K562 (cell line): ENCODE measurements at regions not wholly inside any gene's neighbourhood (a gene's known extent, or its start where the extent isn't known, plus 50 kb on each side); places are given as distances from the start of the nearest gene placed in this dataset.

Source experiments
- FOXJ2 ChIP-seq: fragments of 200-800 bp; sonication (Bioruptor generic); IDR thresholded peaks from 2 replicates; pipeline ENCODE4 v1.6.1; 2016; ENCODE audit warnings: missing genetic modification characterization, missing compliant biosample characterization
- KLF13 ChIP-seq: fragments of 450-650 bp; IDR thresholded peaks from 2 replicates; pipeline ENCODE4 v1.6.1; 2016; ENCODE audit warnings: missing genetic modification characterization, low read depth, mild to moderate bottlenecking, missing compliant biosample characterization, moderate library complexity, borderline replicate concordance
- POLR3A ChIP-seq: IDR thresholded peaks from 2 replicates; pipeline ENCODE4 v1.6.1; 2011; ENCODE audit warnings: borderline replicate concordance, mild to moderate bottlenecking, moderate library complexity; ENCODE audit not compliant: insufficient read length, insufficient read depth; ENCODE audit errors: extremely low read depth
- ZNF408 ChIP-seq: fragments of 250-450 bp; sonication (Bioruptor Pico); IDR thresholded peaks from 2 replicates; pipeline ENCODE4 v1.4.0; 2020; ENCODE audit warnings: low read depth, mild to moderate bottlenecking, moderate library complexity
- ZNF436 ChIP-seq: fragments of 250-450, 450-650 bp; sonication (Bioruptor Pico); formaldehyde crosslinking; IDR thresholded peaks from 2 replicates; pipeline ENCODE4 v1.7.0; 2020; ENCODE audit warnings: mild to moderate bottlenecking
- ZNF589 ChIP-seq: fragments of 200-800 bp; sonication (Bioruptor generic); IDR thresholded peaks from 2 replicates; pipeline ENCODE4 v1.6.1; 2016; ENCODE audit warnings: low read depth, missing genetic modification characterization, missing compliant biosample characterization
- TF ChIP-seq, protein P1 (sequence below): fragments of 250-450 bp; sonication (Bioruptor Pico); IDR thresholded peaks from 2 replicates; pipeline ENCODE4 v1.5.0; 2020; ENCODE audit warnings: mild to moderate bottlenecking, borderline replicate concordance
- TF ChIP-seq, protein P2 (sequence below): fragments of 450-650 bp; IDR thresholded peaks from 2 replicates; pipeline ENCODE4 v1.6.1; 2016; ENCODE audit warnings: low read depth, mild to moderate bottlenecking, moderate library complexity
- TF ChIP-seq, protein P3 (sequence below): fragments of 450-650 bp; IDR thresholded peaks from 2 replicates; pipeline ENCODE4 v1.6.1; 2016; ENCODE audit warnings: antibody characterized with exemption
- TF ChIP-seq, protein P4 (sequence below): fragments of 450-650 bp; formaldehyde crosslinking; IDR thresholded peaks from 2 replicates; pipeline ENCODE4 v1.4.0; 2022; ENCODE audit warnings: missing genetic modification characterization

DNA sequence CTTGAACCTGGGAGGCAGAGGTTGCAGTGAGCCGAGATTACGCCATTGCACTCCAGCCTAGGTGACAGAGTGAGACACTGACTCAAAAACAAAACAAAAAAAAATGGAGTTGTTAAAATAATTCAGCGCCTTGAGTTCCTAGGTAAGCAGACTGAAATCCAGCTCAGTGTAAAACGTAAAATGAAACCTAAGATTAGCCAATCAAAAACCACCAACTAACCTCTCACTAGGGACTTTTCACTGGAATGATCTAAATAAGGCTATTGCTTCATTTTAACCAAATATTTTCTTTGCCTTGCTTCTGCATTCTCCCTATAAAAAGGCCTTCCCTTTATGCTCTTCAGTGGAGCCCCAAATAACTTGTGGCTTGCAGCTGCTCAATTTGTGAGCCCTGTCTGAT lies 91.6 kb upstream of the HIF1A start (continued):
- TF ChIP-seq, protein P1, sequence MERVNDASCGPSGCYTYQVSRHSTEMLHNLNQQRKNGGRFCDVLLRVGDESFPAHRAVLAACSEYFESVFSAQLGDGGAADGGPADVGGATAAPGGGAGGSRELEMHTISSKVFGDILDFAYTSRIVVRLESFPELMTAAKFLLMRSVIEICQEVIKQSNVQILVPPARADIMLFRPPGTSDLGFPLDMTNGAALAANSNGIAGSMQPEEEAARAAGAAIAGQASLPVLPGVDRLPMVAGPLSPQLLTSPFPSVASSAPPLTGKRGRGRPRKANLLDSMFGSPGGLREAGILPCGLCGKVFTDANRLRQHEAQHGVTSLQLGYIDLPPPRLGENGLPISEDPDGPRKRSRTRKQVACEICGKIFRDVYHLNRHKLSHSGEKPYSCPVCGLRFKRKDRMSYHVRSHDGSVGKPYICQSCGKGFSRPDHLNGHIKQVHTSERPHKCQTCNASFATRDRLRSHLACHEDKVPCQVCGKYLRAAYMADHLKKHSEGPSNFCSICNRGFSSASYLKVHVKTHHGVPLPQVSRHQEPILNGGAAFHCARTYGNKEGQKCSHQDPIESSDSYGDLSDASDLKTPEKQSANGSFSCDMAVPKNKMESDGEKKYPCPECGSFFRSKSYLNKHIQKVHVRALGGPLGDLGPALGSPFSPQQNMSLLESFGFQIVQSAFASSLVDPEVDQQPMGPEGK (CRISPR knock-in tag) = no peak
- no peak for TF ChIP-seq ZNF408 (CRISPR knock-in tag)
- TF ChIP-seq KLF13 (tag) = no peak
- no peak for TF ChIP-seq POLR3A
- TF ChIP-seq, protein P2, sequence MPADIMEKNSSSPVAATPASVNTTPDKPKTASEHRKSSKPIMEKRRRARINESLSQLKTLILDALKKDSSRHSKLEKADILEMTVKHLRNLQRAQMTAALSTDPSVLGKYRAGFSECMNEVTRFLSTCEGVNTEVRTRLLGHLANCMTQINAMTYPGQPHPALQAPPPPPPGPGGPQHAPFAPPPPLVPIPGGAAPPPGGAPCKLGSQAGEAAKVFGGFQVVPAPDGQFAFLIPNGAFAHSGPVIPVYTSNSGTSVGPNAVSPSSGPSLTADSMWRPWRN = no peak
- no peak for TF ChIP-seq FOXJ2
- TF ChIP-seq ZNF436 = no peak
- TF ChIP-seq, protein P3, sequence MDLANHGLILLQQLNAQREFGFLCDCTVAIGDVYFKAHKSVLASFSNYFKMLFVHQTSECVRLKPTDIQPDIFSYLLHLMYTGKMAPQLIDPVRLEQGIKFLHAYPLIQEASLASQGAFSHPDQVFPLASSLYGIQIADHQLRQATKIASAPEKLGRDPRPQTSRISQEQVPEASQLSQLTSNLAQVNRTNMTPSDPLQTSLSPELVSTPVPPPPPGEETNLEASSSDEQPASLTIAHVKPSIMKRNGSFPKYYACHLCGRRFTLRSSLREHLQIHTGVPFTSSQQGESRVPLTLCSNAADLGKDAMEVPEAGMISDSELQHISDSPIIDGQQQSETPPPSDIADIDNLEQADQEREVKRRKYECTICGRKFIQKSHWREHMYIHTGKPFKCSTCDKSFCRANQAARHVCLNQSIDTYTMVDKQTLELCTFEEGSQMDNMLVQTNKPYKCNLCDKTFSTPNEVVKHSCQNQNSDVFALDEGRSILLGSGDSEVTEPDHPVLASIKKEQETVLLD = no peak
- TF ChIP-seq ZNF589 = no peak
- TF ChIP-seq, protein P4, sequence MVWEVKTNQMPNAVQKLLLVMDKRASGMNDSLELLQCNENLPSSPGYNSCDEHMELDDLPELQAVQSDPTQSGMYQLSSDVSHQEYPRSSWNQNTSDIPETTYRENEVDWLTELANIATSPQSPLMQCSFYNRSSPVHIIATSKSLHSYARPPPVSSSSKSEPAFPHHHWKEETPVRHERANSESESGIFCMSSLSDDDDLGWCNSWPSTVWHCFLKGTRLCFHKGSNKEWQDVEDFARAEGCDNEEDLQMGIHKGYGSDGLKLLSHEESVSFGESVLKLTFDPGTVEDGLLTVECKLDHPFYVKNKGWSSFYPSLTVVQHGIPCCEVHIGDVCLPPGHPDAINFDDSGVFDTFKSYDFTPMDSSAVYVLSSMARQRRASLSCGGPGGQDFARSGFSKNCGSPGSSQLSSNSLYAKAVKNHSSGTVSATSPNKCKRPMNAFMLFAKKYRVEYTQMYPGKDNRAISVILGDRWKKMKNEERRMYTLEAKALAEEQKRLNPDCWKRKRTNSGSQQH (CRISPR knock-in tag) = no peak
- TF ChIP-seq, all 486 proteins: peak for 0
